ENCODE measurements at regions not wholly inside any gene's neighbourhood (a gene's known extent, or its start where the extent isn't known, plus 50 kb on each side); places are given as distances from the start of the nearest gene placed in this dataset.

DNA sequence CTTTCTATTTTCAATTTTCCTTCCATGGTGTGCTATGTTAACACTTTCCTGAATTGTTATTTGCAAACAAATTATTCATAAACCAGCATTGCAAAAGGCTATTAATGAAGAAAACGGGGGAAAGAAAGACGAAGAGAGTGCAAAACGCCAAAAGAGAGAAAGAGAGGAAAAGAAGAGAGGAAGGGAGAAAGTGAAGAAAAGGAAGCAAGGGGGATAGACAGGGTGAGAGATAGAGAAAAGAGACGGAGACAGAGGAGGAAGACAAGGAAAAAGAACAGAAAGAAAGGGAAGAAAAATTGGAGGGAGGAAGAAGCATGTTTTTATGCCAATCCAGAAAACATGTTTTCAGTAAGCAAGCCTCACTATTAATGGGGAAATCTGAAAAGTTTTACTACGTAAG, 310.6 kb downstream of the TFEC start:
- TF ChIP-seq, protein P1, sequence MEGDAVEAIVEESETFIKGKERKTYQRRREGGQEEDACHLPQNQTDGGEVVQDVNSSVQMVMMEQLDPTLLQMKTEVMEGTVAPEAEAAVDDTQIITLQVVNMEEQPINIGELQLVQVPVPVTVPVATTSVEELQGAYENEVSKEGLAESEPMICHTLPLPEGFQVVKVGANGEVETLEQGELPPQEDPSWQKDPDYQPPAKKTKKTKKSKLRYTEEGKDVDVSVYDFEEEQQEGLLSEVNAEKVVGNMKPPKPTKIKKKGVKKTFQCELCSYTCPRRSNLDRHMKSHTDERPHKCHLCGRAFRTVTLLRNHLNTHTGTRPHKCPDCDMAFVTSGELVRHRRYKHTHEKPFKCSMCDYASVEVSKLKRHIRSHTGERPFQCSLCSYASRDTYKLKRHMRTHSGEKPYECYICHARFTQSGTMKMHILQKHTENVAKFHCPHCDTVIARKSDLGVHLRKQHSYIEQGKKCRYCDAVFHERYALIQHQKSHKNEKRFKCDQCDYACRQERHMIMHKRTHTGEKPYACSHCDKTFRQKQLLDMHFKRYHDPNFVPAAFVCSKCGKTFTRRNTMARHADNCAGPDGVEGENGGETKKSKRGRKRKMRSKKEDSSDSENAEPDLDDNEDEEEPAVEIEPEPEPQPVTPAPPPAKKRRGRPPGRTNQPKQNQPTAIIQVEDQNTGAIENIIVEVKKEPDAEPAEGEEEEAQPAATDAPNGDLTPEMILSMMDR (conservative IDR thresholded peaks at IDR 0.05; ENCODE audit: low read depth, low read length) = no peak
- H3K4me3 ChIP-seq (ENCODE audit: low read length) = no peak overlapping the region
- DNase-seq (ENCODE audit: low read depth) = no peak

DNA sequence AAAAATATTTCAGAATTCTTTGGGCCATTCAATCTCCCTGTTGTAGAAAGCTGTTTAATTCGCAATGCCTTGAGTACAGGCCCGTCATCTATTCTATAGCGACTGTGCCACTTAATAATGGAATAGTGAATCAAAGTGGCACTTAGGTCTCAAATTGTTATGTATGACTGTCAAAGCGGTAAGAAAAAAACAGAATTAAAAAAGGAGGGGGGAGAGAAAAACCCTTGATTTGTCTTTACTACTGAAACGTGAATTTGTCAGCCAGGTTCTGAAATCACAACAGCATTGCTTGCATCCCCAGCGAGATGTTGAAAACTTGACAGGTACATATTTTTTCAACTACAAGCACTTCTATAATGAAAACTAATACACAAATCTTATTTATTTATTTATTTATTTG, 320.9 kb downstream of the TFEC start:
- no peak for DNase-seq (ENCODE audit: low read depth)
- H3K4me3 ChIP-seq (ENCODE audit: low read length) = no peak overlapping the region
- TF ChIP-seq, protein P1 (conservative IDR thresholded peaks at IDR 0.05; ENCODE audit: low read depth, low read length) = no peak

GRCh38 chr7:115708013-115708341, 322.6 kb downstream of the TFEC start:
- H3K4me3 ChIP-seq (ENCODE audit: low read length) = no peak overlapping the region
- TF ChIP-seq, protein P1 (conservative IDR thresholded peaks at IDR 0.05; ENCODE audit: low read depth, low read length) = no peak
- no peak for DNase-seq (ENCODE audit: low read depth)

- no peak overlapping the region for H3K4me3 ChIP-seq (ENCODE audit: low read length)
- DNase-seq (ENCODE audit: low read depth) = no peak
- TF ChIP-seq, protein P1 (conservative IDR thresholded peaks at IDR 0.05; ENCODE audit: low read depth, low read length) = peak; percentile 55
Measured at GRCh38 chr7:115707258-115708012, 323.1 kb downstream of the TFEC start.

DNA sequence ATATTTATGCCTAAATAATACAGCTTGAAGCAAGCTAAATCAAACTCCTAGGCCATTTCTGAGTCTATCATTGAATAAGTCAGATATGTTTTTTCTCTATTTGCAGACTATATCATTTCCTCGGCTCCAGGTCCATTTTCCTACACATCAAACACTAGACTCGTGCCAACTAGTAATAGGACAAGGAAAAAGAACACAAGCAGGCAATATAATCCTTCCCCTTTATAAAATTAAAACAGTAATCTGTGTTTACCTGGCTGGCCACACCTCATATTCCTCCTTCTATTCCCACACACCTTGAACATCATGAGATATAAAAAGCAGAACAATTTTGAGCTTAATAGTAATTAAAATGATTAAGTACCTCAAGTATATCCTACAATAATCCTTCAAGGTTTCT, 325.7 kb downstream of the TFEC start:
- DNase-seq (ENCODE audit: low read depth) = no peak
- no peak overlapping the region for H3K4me3 ChIP-seq (ENCODE audit: low read length)
- TF ChIP-seq, protein P1 (conservative IDR thresholded peaks at IDR 0.05; ENCODE audit: low read depth, low read length) = no peak

GRCh38 chr7:115701141-115701540, 329.4 kb downstream of the TFEC start:
- no peak overlapping the region for H3K4me3 ChIP-seq (ENCODE audit: low read length)
- TF ChIP-seq, protein P1 (conservative IDR thresholded peaks at IDR 0.05; ENCODE audit: low read depth, low read length) = no peak
- DNase-seq (ENCODE audit: low read depth) = no peak

DNA sequence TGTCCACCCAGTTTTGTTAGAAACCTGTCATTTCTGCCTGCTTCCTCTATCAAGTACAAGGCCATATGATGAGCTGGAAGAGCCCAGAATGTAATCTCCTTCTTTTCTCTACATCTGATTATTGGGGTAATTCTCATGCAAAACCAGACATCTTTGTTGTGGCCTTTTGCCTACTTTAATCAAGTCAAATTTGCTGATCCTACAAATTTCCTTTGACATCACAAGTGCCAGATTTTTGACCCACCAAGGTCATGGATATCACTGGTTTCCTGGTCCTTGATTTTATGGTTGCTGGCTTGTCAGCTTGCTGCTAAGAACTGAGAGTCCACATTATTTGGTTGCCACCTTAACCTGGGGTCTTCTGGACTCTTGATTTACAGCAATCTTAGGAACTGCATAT, 336.1 kb downstream of the TFEC start:
- TF ChIP-seq, protein P1 (conservative IDR thresholded peaks at IDR 0.05; ENCODE audit: low read depth, low read length) = no peak
- no peak overlapping the region for H3K4me3 ChIP-seq (ENCODE audit: low read length)
- DNase-seq (ENCODE audit: low read depth) = no peak
